A673 (cell line): ENCODE measurements at regions not wholly inside any gene's neighbourhood (a gene's known extent, or its start where the extent isn't known, plus 50 kb on each side); places are given as distances from the start of the nearest gene placed in this dataset.

Experiments
- CTCF ChIP-seq: fragments of 300-800, 200-600 bp; sonication (generic); conservative IDR thresholded peaks from 2 replicates; pipeline ENCODE4 v1.5.1; 2017; ENCODE audit warnings: low read depth, mild to moderate bottlenecking, antibody characterized with exemption, low read length, moderate library complexity, mixed read lengths
- EZH2 ChIP-seq: fragments of 200-600 bp; sonication (generic); IDR thresholded peaks from 2 replicates; pipeline ENCODE4 v1.6.1; 2017; ENCODE audit warnings: borderline replicate concordance, low read depth, mild to moderate bottlenecking, mixed read lengths, antibody characterized with exemption, low read length; ENCODE audit not compliant: poor library complexity, severe bottlenecking

GRCh38 chr12:83414981-83415380 is 728.3 kb downstream of the TMTC2 start:
- TF ChIP-seq CTCF (no peak), EZH2 (no peak)
